HEK293 (cell line): ENCODE measurements at regions not wholly inside any gene's neighbourhood (a gene's known extent, or its start where the extent isn't known, plus 50 kb on each side); places are given as distances from the start of the nearest gene placed in this dataset.

Experiments used
- CTCF ChIA-PET: fragments of 350-600 bp; formaldehyde crosslinking; extraction: SDS; loops from one replicate; lab custom pipeline; 2021; ENCODE audit warnings: antibody characterized with exemption; lab: Yijun Ruan, JAX
- POLR2A ChIA-PET: fragments of 300-600 bp; formaldehyde crosslinking; extraction: SDS; loops from one replicate; lab custom pipeline; 2020; ENCODE audit warnings: antibody characterized with exemption, inconsistent platforms; lab: Yijun Ruan, JAX
- H3K27ac ChIP-seq: fragments of 200-500 bp; sonication (Bioruptor generic); 2 replicates; pipeline ENCODE4 v1.5.1; 2014; ENCODE audit warnings: low read depth, low read length, control low read depth, inconsistent platforms; ENCODE audit errors: extremely low read depth
- H3K36me3 ChIP-seq, 2 experiments: fragments of 200-500 bp in 1 of 2; sonication (Bioruptor generic) in 1 of 2; 1 replicate in 1 of 2; 2 replicates in 1 of 2; pipeline ENCODE4 v1.5.1; 2014 to 2017; ENCODE audit warnings: inconsistent platforms in 2 of 2, low read length in 2 of 2; ENCODE audit not compliant: control insufficient read depth in 2 of 2, insufficient read depth in 1 of 2
- H3K4me1 ChIP-seq: fragments of 200-500 bp; sonication (Bioruptor generic); 2 replicates; pipeline ENCODE4 v1.5.1; 2014; ENCODE audit warnings: mild to moderate bottlenecking, low read length, inconsistent platforms; ENCODE audit not compliant: control insufficient read depth, insufficient read depth
- H3K4me3 ChIP-seq: 2 replicates; pipeline ENCODE4 v1.5.1; 2011; ENCODE audit warnings: low read depth, mild to moderate bottlenecking, control low read depth, low read length, moderate library complexity
- H3K9me3 ChIP-seq: fragments of 200-500 bp; sonication (Bioruptor generic); 2 replicates; pipeline ENCODE4 v1.5.1; 2014; ENCODE audit warnings: low read depth, low read length, inconsistent platforms; ENCODE audit not compliant: control insufficient read depth, insufficient read depth
- GLI4 ChIP-seq: fragments of 450-650 bp; formaldehyde crosslinking; IDR thresholded peaks from 2 replicates; pipeline ENCODE4 v1.5.1; 2016; ENCODE audit warnings: missing biosample characterization, missing genetic modification characterization
- GLIS1 ChIP-seq: fragments of 450-650 bp; formaldehyde crosslinking; IDR thresholded peaks from 2 replicates; pipeline ENCODE4 v1.5.1; 2016; ENCODE audit warnings: missing biosample characterization, missing genetic modification characterization
- KLF16 ChIP-seq: fragments of 450-650 bp; formaldehyde crosslinking; IDR thresholded peaks from 2 replicates; pipeline ENCODE4 v1.5.1; 2017; ENCODE audit warnings: missing biosample characterization, missing genetic modification characterization
- YY2 ChIP-seq: fragments of 450-650 bp; formaldehyde crosslinking; IDR thresholded peaks from 2 replicates; pipeline ENCODE4 v1.5.1; 2016; ENCODE audit warnings: missing biosample characterization, missing genetic modification characterization
- ZBTB7A ChIP-seq: fragments of 450-650 bp; formaldehyde crosslinking; IDR thresholded peaks from 2 replicates; pipeline ENCODE4 v1.5.1; 2016; ENCODE audit warnings: low read depth, missing biosample characterization, missing genetic modification characterization
- ZFP69B ChIP-seq: fragments of 450-650 bp; formaldehyde crosslinking; IDR thresholded peaks from 2 replicates; pipeline ENCODE4 v1.5.1; 2016; ENCODE audit warnings: missing biosample characterization, missing genetic modification characterization
- ZNF112 ChIP-seq: fragments of 450-650 bp; formaldehyde crosslinking; IDR thresholded peaks from 2 replicates; pipeline ENCODE4 v1.5.0; 2017; ENCODE audit warnings: missing biosample characterization, missing genetic modification characterization
- ZNF2 ChIP-seq: fragments of 450-650 bp; formaldehyde crosslinking; IDR thresholded peaks from 2 replicates; pipeline ENCODE4 v1.5.1; 2016; ENCODE audit warnings: missing biosample characterization, missing genetic modification characterization
- ZNF558 ChIP-seq: fragments of 450-650 bp; formaldehyde crosslinking; IDR thresholded peaks from 2 replicates; pipeline ENCODE4 v1.5.1; 2016; ENCODE audit warnings: missing biosample characterization, missing genetic modification characterization
- ZNF747 ChIP-seq: fragments of 450-650 bp; formaldehyde crosslinking; IDR thresholded peaks from 2 replicates; pipeline ENCODE4 v1.5.1; 2016; ENCODE audit warnings: missing biosample characterization, missing genetic modification characterization
- ZNF777 ChIP-seq: fragments of 450-650 bp; formaldehyde crosslinking; IDR thresholded peaks from 2 replicates; pipeline ENCODE4 v1.5.1; 2017; ENCODE audit warnings: missing biosample characterization, missing genetic modification characterization, borderline replicate concordance
- ZXDB ChIP-seq: fragments of 450-650 bp; formaldehyde crosslinking; IDR thresholded peaks from 2 replicates; pipeline ENCODE4 v1.5.1; 2016; ENCODE audit warnings: missing biosample characterization, missing genetic modification characterization
- TF ChIP-seq, protein P1 (sequence below): fragments of 450-650 bp; formaldehyde crosslinking; IDR thresholded peaks from 2 replicates; pipeline ENCODE4 v1.5.1; 2016; ENCODE audit warnings: missing biosample characterization, missing genetic modification characterization, borderline replicate concordance
- TF ChIP-seq, protein P2 (sequence below): fragments of 450-650 bp; formaldehyde crosslinking; IDR thresholded peaks from 2 replicates; pipeline ENCODE4 v1.5.1; 2016; ENCODE audit warnings: missing biosample characterization, missing genetic modification characterization

DNA sequence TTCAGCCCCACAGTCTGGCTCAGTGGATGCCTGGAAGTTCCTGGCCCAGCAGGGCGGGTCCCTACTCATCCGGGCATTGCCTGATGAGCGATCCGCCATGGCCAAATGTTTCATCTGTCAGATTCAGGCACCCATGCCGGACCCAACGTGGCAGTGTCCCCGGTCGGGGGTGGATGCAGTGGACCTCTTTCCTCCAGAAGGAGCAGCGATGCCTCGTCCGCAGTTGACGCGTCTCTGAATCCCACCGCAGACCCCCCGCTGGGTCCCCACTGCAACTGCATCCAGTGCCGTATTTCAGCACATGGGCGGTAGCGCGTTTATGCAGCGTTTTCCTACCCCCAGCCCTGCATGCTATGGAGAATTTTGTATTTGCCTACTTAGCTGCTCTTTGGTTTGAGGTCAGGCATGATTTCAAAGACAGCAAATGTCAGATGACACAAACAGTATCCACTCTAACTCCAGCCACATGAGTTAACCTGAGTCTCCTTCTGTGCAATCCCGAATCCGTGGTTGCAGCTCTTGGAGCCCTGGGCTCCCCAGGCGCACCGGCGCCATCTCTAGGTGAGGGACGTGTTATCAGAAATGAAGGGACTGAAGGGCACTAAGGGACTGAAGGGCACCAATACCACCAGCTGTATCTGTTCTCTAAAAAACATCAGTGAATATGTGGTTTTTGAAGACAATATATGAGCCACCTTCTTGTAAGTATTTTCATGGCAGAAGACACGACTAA lies 72.6 kb upstream of the THBS2 start:
- Histone ChIP-seq H3K4me1 (no peaks in the 10 kb centered on the region), H3K4me3 (no peak overlapping the region), H3K27ac (no peak overlapping the region)
- ChIA-PET CTCF (interaction anchor here (0.6 to 1.1 kb wide), 15 partner anchors 10 to 1191 kb away, joined by 3 to 9 read pairs (median 4); no protein-coding TSS in a partner anchor), POLR2A (no interaction called here)
- no peak for TF ChIP-seq YY2 (tag by site-specific recombination)
- TF ChIP-seq ZNF747 (tag by site-specific recombination): no peak
- no peak for TF ChIP-seq ZBTB7A (tag by site-specific recombination)
- TF ChIP-seq ZFP69B (tag by site-specific recombination): no peak
- no peak for TF ChIP-seq KLF16
- no peak for TF ChIP-seq GLI4
- no peak for TF ChIP-seq ZNF2 (tag by site-specific recombination)
- TF ChIP-seq ZNF558 (tag by site-specific recombination): no peak
- TF ChIP-seq ZNF777: no peak
- TF ChIP-seq ZXDB (tag by site-specific recombination): no peak
- TF ChIP-seq, protein P1, sequence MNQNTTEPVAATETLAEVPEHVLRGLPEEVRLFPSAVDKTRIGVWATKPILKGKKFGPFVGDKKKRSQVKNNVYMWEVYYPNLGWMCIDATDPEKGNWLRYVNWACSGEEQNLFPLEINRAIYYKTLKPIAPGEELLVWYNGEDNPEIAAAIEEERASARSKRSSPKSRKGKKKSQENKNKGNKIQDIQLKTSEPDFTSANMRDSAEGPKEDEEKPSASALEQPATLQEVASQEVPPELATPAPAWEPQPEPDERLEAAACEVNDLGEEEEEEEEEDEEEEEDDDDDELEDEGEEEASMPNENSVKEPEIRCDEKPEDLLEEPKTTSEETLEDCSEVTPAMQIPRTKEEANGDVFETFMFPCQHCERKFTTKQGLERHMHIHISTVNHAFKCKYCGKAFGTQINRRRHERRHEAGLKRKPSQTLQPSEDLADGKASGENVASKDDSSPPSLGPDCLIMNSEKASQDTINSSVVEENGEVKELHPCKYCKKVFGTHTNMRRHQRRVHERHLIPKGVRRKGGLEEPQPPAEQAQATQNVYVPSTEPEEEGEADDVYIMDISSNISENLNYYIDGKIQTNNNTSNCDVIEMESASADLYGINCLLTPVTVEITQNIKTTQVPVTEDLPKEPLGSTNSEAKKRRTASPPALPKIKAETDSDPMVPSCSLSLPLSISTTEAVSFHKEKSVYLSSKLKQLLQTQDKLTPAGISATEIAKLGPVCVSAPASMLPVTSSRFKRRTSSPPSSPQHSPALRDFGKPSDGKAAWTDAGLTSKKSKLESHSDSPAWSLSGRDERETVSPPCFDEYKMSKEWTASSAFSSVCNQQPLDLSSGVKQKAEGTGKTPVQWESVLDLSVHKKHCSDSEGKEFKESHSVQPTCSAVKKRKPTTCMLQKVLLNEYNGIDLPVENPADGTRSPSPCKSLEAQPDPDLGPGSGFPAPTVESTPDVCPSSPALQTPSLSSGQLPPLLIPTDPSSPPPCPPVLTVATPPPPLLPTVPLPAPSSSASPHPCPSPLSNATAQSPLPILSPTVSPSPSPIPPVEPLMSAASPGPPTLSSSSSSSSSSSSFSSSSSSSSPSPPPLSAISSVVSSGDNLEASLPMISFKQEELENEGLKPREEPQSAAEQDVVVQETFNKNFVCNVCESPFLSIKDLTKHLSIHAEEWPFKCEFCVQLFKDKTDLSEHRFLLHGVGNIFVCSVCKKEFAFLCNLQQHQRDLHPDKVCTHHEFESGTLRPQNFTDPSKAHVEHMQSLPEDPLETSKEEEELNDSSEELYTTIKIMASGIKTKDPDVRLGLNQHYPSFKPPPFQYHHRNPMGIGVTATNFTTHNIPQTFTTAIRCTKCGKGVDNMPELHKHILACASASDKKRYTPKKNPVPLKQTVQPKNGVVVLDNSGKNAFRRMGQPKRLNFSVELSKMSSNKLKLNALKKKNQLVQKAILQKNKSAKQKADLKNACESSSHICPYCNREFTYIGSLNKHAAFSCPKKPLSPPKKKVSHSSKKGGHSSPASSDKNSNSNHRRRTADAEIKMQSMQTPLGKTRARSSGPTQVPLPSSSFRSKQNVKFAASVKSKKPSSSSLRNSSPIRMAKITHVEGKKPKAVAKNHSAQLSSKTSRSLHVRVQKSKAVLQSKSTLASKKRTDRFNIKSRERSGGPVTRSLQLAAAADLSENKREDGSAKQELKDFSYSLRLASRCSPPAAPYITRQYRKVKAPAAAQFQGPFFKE: no peak
- TF ChIP-seq, all 188 proteins: peak for 0
- H3K36me3 ChIP-seq: no peaks in the 10 kb centered on the region
- no peaks in the 10 kb centered on the region for H3K9me3 ChIP-seq

DNA sequence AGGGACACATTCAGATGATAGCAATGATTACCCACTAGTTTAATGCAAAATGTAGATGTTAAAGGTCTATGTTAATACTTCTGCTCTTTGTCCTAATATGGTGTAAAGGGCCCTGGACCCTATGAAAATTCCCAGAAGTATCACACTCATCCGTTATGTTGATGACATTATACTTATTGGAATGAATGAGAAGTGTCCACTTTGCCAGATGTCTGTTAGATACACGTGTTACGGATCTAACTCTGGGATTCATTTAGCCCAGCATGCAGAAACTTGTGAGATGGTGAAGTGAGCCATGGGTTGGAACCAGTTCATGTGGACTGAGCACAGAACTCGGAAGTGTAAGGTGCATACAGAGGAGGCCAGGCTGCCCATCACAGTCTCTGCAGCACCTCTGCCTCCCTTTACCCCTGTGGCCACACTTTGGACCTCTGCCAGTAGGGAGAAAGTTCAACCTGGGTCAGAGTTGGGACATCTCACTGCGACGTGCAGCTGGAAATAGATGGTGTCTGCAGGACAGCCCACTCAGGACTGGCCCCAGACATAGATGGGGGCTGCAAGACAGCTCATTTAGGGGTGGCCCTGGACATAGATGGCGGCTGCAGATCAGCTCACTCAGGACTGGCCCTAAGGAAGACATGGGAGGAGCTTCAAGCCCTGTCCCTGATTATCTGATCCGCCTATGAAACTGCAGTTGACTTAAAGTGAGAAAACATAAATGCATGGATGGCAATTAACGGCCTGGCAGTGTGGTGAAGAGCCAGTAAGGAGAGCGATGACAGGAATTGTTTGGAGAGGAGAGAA lies 71.2 kb upstream of the THBS2 start:
- ChIA-PET POLR2A (no interaction called here), CTCF (interaction anchor here (0.5 kb wide), 1 partner anchor 60 kb away, joined by 4 read pairs; no protein-coding TSS in a partner anchor)
- no peaks in the 10 kb centered on the region for H3K9me3 ChIP-seq
- H3K36me3 ChIP-seq: no peaks in the 10 kb centered on the region
- no peak overlapping the region for H3K4me3 ChIP-seq
- H3K27ac ChIP-seq: no peak overlapping the region
- H3K4me1 ChIP-seq: no peaks in the 10 kb centered on the region
- TF ChIP-seq ZNF112 (tag by site-specific recombination): no peak
- TF ChIP-seq, protein P2, sequence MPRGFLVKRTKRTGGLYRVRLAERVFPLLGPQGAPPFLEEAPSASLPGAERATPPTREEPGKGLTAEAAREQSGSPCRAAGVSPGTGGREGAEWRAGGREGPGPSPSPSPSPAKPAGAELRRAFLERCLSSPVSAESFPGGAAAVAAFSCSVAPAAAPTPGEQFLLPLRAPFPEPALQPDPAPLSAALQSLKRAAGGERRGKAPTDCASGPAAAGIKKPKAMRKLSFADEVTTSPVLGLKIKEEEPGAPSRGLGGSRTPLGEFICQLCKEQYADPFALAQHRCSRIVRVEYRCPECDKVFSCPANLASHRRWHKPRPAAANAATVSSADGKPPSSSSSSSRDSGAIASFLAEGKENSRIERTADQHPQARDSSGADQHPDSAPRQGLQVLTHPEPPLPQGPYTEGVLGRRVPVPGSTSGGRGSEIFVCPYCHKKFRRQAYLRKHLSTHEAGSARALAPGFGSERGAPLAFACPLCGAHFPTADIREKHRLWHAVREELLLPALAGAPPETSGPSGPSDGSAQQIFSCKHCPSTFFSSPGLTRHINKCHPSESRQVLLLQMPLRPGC (tag by site-specific recombination): no peak
- TF ChIP-seq GLI4: no peak
- no peak for TF ChIP-seq GLIS1 (tag by site-specific recombination)
